Fibroblast of lung (primary cell): ENCODE measurements at regions not wholly inside any gene's neighbourhood (a gene's known extent, or its start where the extent isn't known, plus 50 kb on each side); places are given as distances from the start of the nearest gene placed in this dataset.

Source experiments
- DNase-seq, 2 donors: peaks; one replicate each; pipeline versions ENCODE4 v3.0.0 to v3.0.0-alpha.2; 2010; ENCODE audit warnings: low read depth in 2 of 2
- H2AFZ ChIP-seq: 2 replicates; pipeline ENCODE4 v1.5.1; 2012; ENCODE audit warnings: low read length, control low read depth, inconsistent platforms
- H3K27ac ChIP-seq: 2 replicates; pipeline ENCODE4 v1.5.1; 2011; ENCODE audit warnings: low read length, control low read depth; ENCODE audit not compliant: insufficient read depth
- H3K27me3 ChIP-seq: 2 replicates; pipeline ENCODE4 v1.5.1; 2011; ENCODE audit warnings: mild to moderate bottlenecking, low read length; ENCODE audit not compliant: control insufficient read depth, insufficient read depth
- H3K36me3 ChIP-seq: 2 replicates; pipeline ENCODE4 v1.5.1; 2011; ENCODE audit warnings: low read length; ENCODE audit not compliant: control insufficient read depth, insufficient read depth
- H3K4me1 ChIP-seq: 2 replicates; pipeline ENCODE4 v1.5.1; 2011; ENCODE audit warnings: low read length; ENCODE audit not compliant: control insufficient read depth, insufficient read depth; ENCODE audit errors: extremely low read depth
- H3K4me2 ChIP-seq: 2 replicates; pipeline ENCODE4 v1.5.1; 2011; ENCODE audit warnings: low read length, control low read depth; ENCODE audit not compliant: insufficient read depth; ENCODE audit errors: extremely low read depth
- H3K4me3 ChIP-seq, 4 experiments: fragments of 200-600 bp in 1 of 4; sonication (generic) in 1 of 4; replicated peaks in 1 of 4; 2 replicates each; pipeline ENCODE4 v1.5.1; 2011 to 2016; ENCODE audit warnings: low read length in 4 of 4, low read depth in 3 of 4, mild to moderate bottlenecking in 3 of 4, control low read depth in 2 of 4, inconsistent platforms in 1 of 4, mixed read lengths in 1 of 4; ENCODE audit not compliant: insufficient read depth in 1 of 4; ENCODE audit errors: control extremely low read depth in 1 of 4
- H3K79me2 ChIP-seq: 2 replicates; pipeline ENCODE4 v1.5.1; 2012; ENCODE audit warnings: mild to moderate bottlenecking, low read length, inconsistent platforms; ENCODE audit not compliant: control insufficient read depth, insufficient read depth
- H3K9ac ChIP-seq: 2 replicates; pipeline ENCODE4 v1.5.1; 2011; ENCODE audit warnings: mild to moderate bottlenecking, low read length, control low read depth; ENCODE audit not compliant: insufficient read depth
- H3K9me3 ChIP-seq: 2 replicates; pipeline ENCODE4 v1.5.1; 2012; ENCODE audit warnings: low read depth, low read length; ENCODE audit not compliant: control insufficient read depth, insufficient read depth
- H4K20me1 ChIP-seq: 2 replicates; pipeline ENCODE4 v1.5.1; 2011; ENCODE audit warnings: low read length; ENCODE audit not compliant: control insufficient read depth, insufficient read depth; ENCODE audit errors: extremely low read depth
- CTCF ChIP-seq, 2 donors: IDR thresholded peaks in 1 of 2; conservative IDR thresholded peaks in 1 of 2; 1 replicate in 1 of 2; 2 replicates in 1 of 2; pipeline ENCODE4 v1.5.1; 2011 to 2012; ENCODE audit warnings: low read length in 2 of 2, control low read depth in 1 of 2, inconsistent platforms in 1 of 2, low read depth in 1 of 2, mild to moderate bottlenecking in 1 of 2
- EZH2 ChIP-seq: IDR thresholded peaks from 2 replicates; pipeline ENCODE4 v1.5.1; 2012; ENCODE audit warnings: low read length, control low read depth, mild to moderate bottlenecking; ENCODE audit errors: missing control alignments

GRCh38 chr1:78730054-78730453 lies 80.4 kb downstream of the IFI44 start:
- H2AFZ ChIP-seq = no peak overlapping the region
- no peaks in the 10 kb centered on the region for H3K36me3 ChIP-seq
- H4K20me1 ChIP-seq = no peaks in the 10 kb centered on the region
- H3K4me3 ChIP-seq = no peak overlapping the region
- DNase-seq = no peak
- TF ChIP-seq EZH2 = no peak
- no peak for TF ChIP-seq CTCF (conservative IDR thresholded peaks at IDR 0.05 in 1 of 2, IDR thresholded peaks at IDR 0.05 in 1 of 2; ENCODE audit: low read depth in 1 of 2, low read length in 2 of 2)
- no peak overlapping the region for H3K4me2 ChIP-seq
- H3K27me3 ChIP-seq = no peaks in the 10 kb centered on the region
- no peaks in the 10 kb centered on the region for H3K79me2 ChIP-seq
- H3K9me3 ChIP-seq = no peaks in the 10 kb centered on the region
- H3K4me1 ChIP-seq = no peaks in the 10 kb centered on the region
- H3K9ac ChIP-seq = no peak overlapping the region
- H3K27ac ChIP-seq = no peak overlapping the region

- Histone ChIP-seq H3K9ac (no peak overlapping the region), H3K9me3 (no peaks in the 10 kb centered on the region), H2AFZ (no peak overlapping the region), H4K20me1 (no peaks in the 10 kb centered on the region), H3K4me2 (no peak overlapping the region), H3K36me3 (no peaks in the 10 kb centered on the region), H3K4me1 (no peaks in the 10 kb centered on the region), H3K4me3 (no peak overlapping the region), H3K79me2 (no peaks in the 10 kb centered on the region), H3K27me3 (no peaks in the 10 kb centered on the region), H3K27ac (no peak overlapping the region)
- DNase-seq = no peak
- TF ChIP-seq EZH2 (no peak), CTCF (conservative IDR thresholded peaks at IDR 0.05 in 1 of 2, IDR thresholded peaks at IDR 0.05 in 1 of 2; ENCODE audit: low read depth in 1 of 2, low read length in 2 of 2) (no peak)
These were observed 82.0 kb downstream of the IFI44 start for GRCh38 chr1:78731674-78732073.

DNA sequence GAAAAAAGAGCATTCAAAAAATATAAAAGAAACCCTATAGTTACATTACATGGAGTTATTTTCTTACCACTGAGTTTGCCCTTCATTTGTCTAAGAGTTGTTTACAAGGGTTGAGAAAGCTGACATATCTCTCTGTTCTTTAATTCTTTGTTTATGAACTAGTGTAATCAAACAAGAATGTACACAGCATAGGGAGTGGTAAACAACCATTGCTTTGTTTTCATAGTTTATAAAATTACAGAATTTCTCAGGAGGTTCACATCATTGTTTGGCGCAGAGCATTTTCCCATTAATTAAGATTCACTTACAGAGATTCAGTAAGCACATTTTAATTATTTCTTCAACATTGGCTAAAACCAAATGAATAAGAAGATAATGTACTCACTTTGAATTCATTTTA lies 87.6 kb downstream of the IFI44 start:
- Histone ChIP-seq H3K4me1 (no peaks in the 10 kb centered on the region), H3K27ac (no peak overlapping the region), H3K9me3 (no peaks in the 10 kb centered on the region), H3K4me3 (no peak overlapping the region), H3K4me2 (no peak overlapping the region), H4K20me1 (no peaks in the 10 kb centered on the region), H3K36me3 (no peaks in the 10 kb centered on the region), H3K79me2 (no peaks in the 10 kb centered on the region), H3K9ac (no peak overlapping the region), H3K27me3 (no peaks in the 10 kb centered on the region), H2AFZ (no peak overlapping the region)
- no peak for TF ChIP-seq EZH2
- TF ChIP-seq CTCF (conservative IDR thresholded peaks at IDR 0.05 in 1 of 2, IDR thresholded peaks at IDR 0.05 in 1 of 2; ENCODE audit: low read depth in 1 of 2, low read length in 2 of 2) = no peak
- DNase-seq = no peak
